T-helper 2 cell treated with Interferon-gamma antibody and Interleukin-4, amounts not matched to agents 5 μg/mL and 100 μg/mL, for 36 hours (primary cell): ENCODE measurements at regions not wholly inside any gene's neighbourhood (a gene's known extent, or its start where the extent isn't known, plus 50 kb on each side); places are given as distances from the start of the nearest gene placed in this dataset.

ENCODE experiments used
- DNase-seq: peaks from one replicate; pipeline ENCODE4 v3.0.0; 2021; ENCODE audit warnings: low spot score
- H3K27ac Mint-ChIP-seq: one replicate; pipeline ENCODE4 v1.8.0; 2021; ENCODE audit warnings: mild to moderate bottlenecking, mixed read lengths
- H3K27me3 Mint-ChIP-seq: one replicate; pipeline ENCODE4 v1.8.0; 2021; ENCODE audit warnings: low read depth, mixed read lengths
- H3K36me3 Mint-ChIP-seq: one replicate; pipeline ENCODE4 v1.8.0; 2021; ENCODE audit warnings: low read depth, mixed read lengths
- H3K4me1 Mint-ChIP-seq: one replicate; pipeline ENCODE4 v1.8.0; 2021; ENCODE audit warnings: low read depth, mixed read lengths
- H3K4me3 Mint-ChIP-seq: one replicate; pipeline ENCODE4 v1.8.0; 2022; ENCODE audit warnings: mild to moderate bottlenecking, moderate library complexity, mixed read lengths
- H3K9me3 Mint-ChIP-seq: one replicate; pipeline ENCODE4 v1.8.0; 2021; ENCODE audit warnings: mixed read lengths

- no peaks in the 10 kb centered on the region for H3K4me1 Mint-ChIP-seq
- no peak for DNase-seq
These were observed 280.4 kb downstream of the TLE1 start for GRCh38 chr9:81408951-81409350.

GRCh38 chr9:81404931-81405598 is 284.3 kb downstream of the TLE1 start:
- no peak for DNase-seq
- Mint-ChIP-seq H3K4me3 (no peak overlapping the region), H3K9me3 (no peaks in the 10 kb centered on the region), H3K27me3 (no peaks in the 10 kb centered on the region), H3K27ac (no peak overlapping the region), H3K4me1 (no peaks in the 10 kb centered on the region), H3K36me3 (no peaks in the 10 kb centered on the region)

More at GRCh38 chr9:81408951-81409350, 280.4 kb downstream of the TLE1 start:
- no peaks in the 10 kb centered on the region for H3K27me3 Mint-ChIP-seq
- H3K36me3 Mint-ChIP-seq = no peaks in the 10 kb centered on the region
- no peaks in the 10 kb centered on the region for H3K9me3 Mint-ChIP-seq
- H3K27ac Mint-ChIP-seq = no peak overlapping the region
- H3K4me3 Mint-ChIP-seq = no peak overlapping the region

GRCh38 chr9:81397481-81398381 is 291.6 kb downstream of the TLE1 start:
- Mint-ChIP-seq H3K27me3 (no peaks in the 10 kb centered on the region), H3K4me1 (no peaks in the 10 kb centered on the region), H3K9me3 (peaks cover 5% of the 10 kb centered on the region), H3K4me3 (no peak overlapping the region), H3K27ac (no peak overlapping the region), H3K36me3 (no peaks in the 10 kb centered on the region)
- DNase-seq = no peak

GRCh38 chr9:81396528-81396927 is 292.8 kb downstream of the TLE1 start:
- DNase-seq = no peak
- H3K36me3 Mint-ChIP-seq = no peaks in the 10 kb centered on the region
- no peak overlapping the region for H3K27ac Mint-ChIP-seq
- no peaks in the 10 kb centered on the region for H3K27me3 Mint-ChIP-seq
- H3K4me3 Mint-ChIP-seq = no peak overlapping the region
- no peaks in the 10 kb centered on the region for H3K4me1 Mint-ChIP-seq
- H3K9me3 Mint-ChIP-seq = peaks cover 5% of the 10 kb centered on the region

GRCh38 chr9:81395676-81396054 is 293.7 kb downstream of the TLE1 start:
- Mint-ChIP-seq H3K9me3 (peaks cover 5% of the 10 kb centered on the region), H3K36me3 (no peaks in the 10 kb centered on the region), H3K4me1 (no peaks in the 10 kb centered on the region), H3K27me3 (no peaks in the 10 kb centered on the region), H3K4me3 (no peak overlapping the region), H3K27ac (no peak overlapping the region)
- DNase-seq = no peak

- H3K4me1 Mint-ChIP-seq = no peaks in the 10 kb centered on the region
These were observed 294.3 kb downstream of the TLE1 start for GRCh38 chr9:81394881-81395675.

GRCh38 chr9:81393985-81394811 is 295.1 kb downstream of the TLE1 start:
- no peaks in the 10 kb centered on the region for H3K27me3 Mint-ChIP-seq
- no peaks in the 10 kb centered on the region for H3K4me1 Mint-ChIP-seq
- H3K36me3 Mint-ChIP-seq = no peaks in the 10 kb centered on the region
- no peak overlapping the region for H3K4me3 Mint-ChIP-seq
- H3K9me3 Mint-ChIP-seq = peaks cover 2% of the 10 kb centered on the region
- H3K27ac Mint-ChIP-seq = no peak overlapping the region
- no peak for DNase-seq

More at GRCh38 chr9:81394881-81395675, 294.3 kb downstream of the TLE1 start:
- no peak overlapping the region for H3K4me3 Mint-ChIP-seq
- no peaks in the 10 kb centered on the region for H3K36me3 Mint-ChIP-seq
- H3K27ac Mint-ChIP-seq = no peak overlapping the region
- H3K27me3 Mint-ChIP-seq = no peaks in the 10 kb centered on the region
- peaks cover 5% of the 10 kb centered on the region for H3K9me3 Mint-ChIP-seq
- no peak for DNase-seq

GRCh38 chr9:81391457-81391825 is 297.9 kb downstream of the TLE1 start:
- no peaks in the 10 kb centered on the region for H3K36me3 Mint-ChIP-seq
- no peaks in the 10 kb centered on the region for H3K4me1 Mint-ChIP-seq
- no peak overlapping the region for H3K4me3 Mint-ChIP-seq
- no peak for DNase-seq
- H3K27me3 Mint-ChIP-seq = no peaks in the 10 kb centered on the region
- H3K27ac Mint-ChIP-seq = no peak overlapping the region
- no peaks in the 10 kb centered on the region for H3K9me3 Mint-ChIP-seq

- no peak overlapping the region for H3K4me3 Mint-ChIP-seq
- no peaks in the 10 kb centered on the region for H3K4me1 Mint-ChIP-seq
- no peaks in the 10 kb centered on the region for H3K36me3 Mint-ChIP-seq
- DNase-seq = no peak
- no peaks in the 10 kb centered on the region for H3K27me3 Mint-ChIP-seq
- H3K27ac Mint-ChIP-seq = no peak overlapping the region
- H3K9me3 Mint-ChIP-seq = no peaks in the 10 kb centered on the region
These were observed 298.4 kb downstream of the TLE1 start for GRCh38 chr9:81390792-81391456.

GRCh38 chr9:81389569-81389993 is 299.8 kb downstream of the TLE1 start:
- H3K4me3 Mint-ChIP-seq = no peak overlapping the region
- H3K27ac Mint-ChIP-seq = no peak overlapping the region
- H3K27me3 Mint-ChIP-seq = no peaks in the 10 kb centered on the region
- peaks cover under 1% of the 10 kb centered on the region for H3K9me3 Mint-ChIP-seq
- no peaks in the 10 kb centered on the region for H3K36me3 Mint-ChIP-seq
- DNase-seq = no peak
- no peaks in the 10 kb centered on the region for H3K4me1 Mint-ChIP-seq

GRCh38 chr9:81388831-81389230 is 300.5 kb downstream of the TLE1 start:
- no peak for DNase-seq
- Mint-ChIP-seq H3K4me3 (no peak overlapping the region), H3K27me3 (no peaks in the 10 kb centered on the region), H3K9me3 (peaks cover 3% of the 10 kb centered on the region), H3K4me1 (no peaks in the 10 kb centered on the region), H3K36me3 (no peaks in the 10 kb centered on the region), H3K27ac (no peak overlapping the region)

GRCh38 chr9:81387360-81388106 is 301.8 kb downstream of the TLE1 start:
- Mint-ChIP-seq H3K36me3 (no peaks in the 10 kb centered on the region), H3K9me3 (peaks cover 3% of the 10 kb centered on the region), H3K4me3 (no peak overlapping the region), H3K4me1 (no peaks in the 10 kb centered on the region), H3K27ac (no peak overlapping the region), H3K27me3 (no peaks in the 10 kb centered on the region)
- no peak for DNase-seq
